Neural cell (in vitro differentiated cells): ENCODE measurements at regions not wholly inside any gene's neighbourhood (a gene's known extent, or its start where the extent isn't known, plus 50 kb on each side); places are given as distances from the start of the nearest gene placed in this dataset.

ENCODE experiments used
- CTCF ChIP-seq: fragments of 450-650 bp; IDR thresholded peaks from 2 replicates; pipeline ENCODE4 v1.5.1; 2014; ENCODE audit warnings: antibody characterized with exemption, mild to moderate bottlenecking, moderate library complexity; ENCODE audit not compliant: poor library complexity, severe bottlenecking
- EP300 ChIP-seq: fragments of 450-650 bp; conservative IDR thresholded peaks from 2 replicates; pipeline ENCODE4 v1.6.1; 2014; ENCODE audit warnings: antibody characterized with exemption, mild to moderate bottlenecking, moderate library complexity; ENCODE audit not compliant: poor library complexity, severe bottlenecking
- EZH2 ChIP-seq: fragments of 200-600, 300-800 bp; shearing (Covaris generic), sonication (generic); IDR thresholded peaks from 2 replicates; pipeline ENCODE4 v1.6.1; 2014; ENCODE audit warnings: antibody characterized with exemption, low read length, borderline replicate concordance, mild to moderate bottlenecking; ENCODE audit not compliant: insufficient read depth, poor library complexity, severe bottlenecking
- MXI1 ChIP-seq: fragments of 450-650 bp; conservative IDR thresholded peaks from 2 replicates; pipeline ENCODE4 v1.6.1; 2014; ENCODE audit warnings: antibody characterized with exemption, mild to moderate bottlenecking; ENCODE audit not compliant: poor library complexity, severe bottlenecking
- POLR2AphosphoS5 ChIP-seq: IDR thresholded peaks from 2 replicates; pipeline ENCODE4 v1.6.1; 2012
- SMC3 ChIP-seq: fragments of 450-650 bp; conservative IDR thresholded peaks from 2 replicates; pipeline ENCODE4 v1.6.1; 2014; ENCODE audit warnings: antibody characterized with exemption, mild to moderate bottlenecking, moderate library complexity; ENCODE audit not compliant: poor library complexity

GRCh38 chr4:186341655-186342054 lies 75.7 kb downstream of the F11 start:
- TF ChIP-seq CTCF (no peak), MXI1 (no peak), SMC3 (no peak), EP300 (no peak), POLR2AphosphoS5 (no peak), EZH2 (no peak)
